ENCODE measurements at regions not wholly inside any gene's neighbourhood (a gene's known extent, or its start where the extent isn't known, plus 50 kb on each side); places are given as distances from the start of the nearest gene placed in this dataset.

DNA sequence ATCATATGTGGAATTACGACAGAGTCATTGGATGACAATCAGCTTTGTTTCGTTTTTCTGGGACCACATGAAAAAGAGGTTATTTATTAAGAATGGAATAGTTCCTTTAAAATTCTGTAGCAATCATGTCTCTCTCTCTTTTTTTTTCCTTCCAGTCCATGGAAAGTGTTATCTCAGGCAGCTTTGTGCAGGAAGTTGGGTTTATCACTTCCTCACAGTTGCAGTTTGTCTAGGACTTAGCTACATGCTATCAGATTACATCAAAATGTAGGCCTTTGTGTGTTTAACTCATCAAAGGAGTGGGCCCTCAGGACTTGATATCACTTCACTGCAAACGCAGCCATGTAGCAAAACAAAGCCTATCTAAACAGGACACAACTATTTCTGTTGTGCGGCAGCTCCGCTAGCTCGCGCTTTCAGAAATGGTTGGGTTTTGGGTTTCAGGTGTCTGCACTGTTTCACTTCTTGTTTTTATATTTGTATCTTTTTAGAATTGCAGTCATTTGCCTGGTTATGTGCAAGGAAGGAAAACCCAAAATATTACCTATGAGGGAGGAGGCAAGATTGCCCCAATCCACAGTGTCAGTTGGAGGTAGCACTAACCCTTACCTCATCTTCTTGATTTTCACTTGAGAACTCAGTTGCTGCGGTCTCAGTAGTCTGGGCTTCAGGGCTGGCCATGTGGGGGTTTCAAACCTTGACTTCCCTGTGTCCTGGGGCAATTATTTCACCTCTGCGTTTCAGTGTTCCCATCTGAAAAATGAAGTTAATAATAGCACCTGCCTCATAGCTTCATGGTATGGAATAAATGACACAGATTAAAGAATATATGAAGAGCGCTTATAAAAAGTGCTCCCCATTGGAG is 66.7 kb downstream of the HHEX start (continued):
- TF ChIP-seq, protein P1, sequence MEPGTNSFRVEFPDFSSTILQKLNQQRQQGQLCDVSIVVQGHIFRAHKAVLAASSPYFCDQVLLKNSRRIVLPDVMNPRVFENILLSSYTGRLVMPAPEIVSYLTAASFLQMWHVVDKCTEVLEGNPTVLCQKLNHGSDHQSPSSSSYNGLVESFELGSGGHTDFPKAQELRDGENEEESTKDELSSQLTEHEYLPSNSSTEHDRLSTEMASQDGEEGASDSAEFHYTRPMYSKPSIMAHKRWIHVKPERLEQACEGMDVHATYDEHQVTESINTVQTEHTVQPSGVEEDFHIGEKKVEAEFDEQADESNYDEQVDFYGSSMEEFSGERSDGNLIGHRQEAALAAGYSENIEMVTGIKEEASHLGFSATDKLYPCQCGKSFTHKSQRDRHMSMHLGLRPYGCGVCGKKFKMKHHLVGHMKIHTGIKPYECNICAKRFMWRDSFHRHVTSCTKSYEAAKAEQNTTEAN (CRISPR knock-in tag; IDR thresholded peaks at IDR 0.05): no peak
- TF ChIP-seq ZKSCAN3 (CRISPR knock-in tag; IDR thresholded peaks at IDR 0.05) (no peak), BRD4 (IDR thresholded peaks at IDR 0.05) (peak; percentile 76), RBBP5 (IDR thresholded peaks at IDR 0.05; ENCODE audit: borderline replicate concordance, insufficient read depth, low read length, poor library complexity, severe bottlenecking) (peak; percentile 8), GATAD2B (IDR thresholded peaks at IDR 0.05; ENCODE audit: borderline replicate concordance) (peak; percentile 57; the same call in 1 of the 2 replicates), ZNF644 (tag; IDR thresholded peaks at IDR 0.05; ENCODE audit: low read depth) (no peak), ZC3H11A (IDR thresholded peaks at IDR 0.05; ENCODE audit: low read depth, low read length) (no peak), RBM15 (IDR thresholded peaks at IDR 0.05; ENCODE audit: insufficient read depth, low read length) (no peak), E2F3 (CRISPR knock-in tag; IDR thresholded peaks at IDR 0.05) (no peak), CHCHD3 (CRISPR knock-in tag; IDR thresholded peaks at IDR 0.05) (no peak), SMC3 (conservative IDR thresholded peaks at IDR 0.05; ENCODE audit: insufficient read depth, low read depth, low read length) (no peak), ZNF436 (CRISPR knock-in tag; IDR thresholded peaks at IDR 0.05) (no peak), DACH1 (IDR thresholded peaks at IDR 0.05; ENCODE audit: partially characterized antibody) (peak; percentile 52), ZNF76 (CRISPR knock-in tag; IDR thresholded peaks at IDR 0.05; ENCODE audit: borderline replicate concordance) (no peak), ZFX (CRISPR knock-in tag; IDR thresholded peaks at IDR 0.05) (peak; percentile 54), ZNF830 (CRISPR knock-in tag; IDR thresholded peaks at IDR 0.05) (no peak)
- TF ChIP-seq, protein P2, sequence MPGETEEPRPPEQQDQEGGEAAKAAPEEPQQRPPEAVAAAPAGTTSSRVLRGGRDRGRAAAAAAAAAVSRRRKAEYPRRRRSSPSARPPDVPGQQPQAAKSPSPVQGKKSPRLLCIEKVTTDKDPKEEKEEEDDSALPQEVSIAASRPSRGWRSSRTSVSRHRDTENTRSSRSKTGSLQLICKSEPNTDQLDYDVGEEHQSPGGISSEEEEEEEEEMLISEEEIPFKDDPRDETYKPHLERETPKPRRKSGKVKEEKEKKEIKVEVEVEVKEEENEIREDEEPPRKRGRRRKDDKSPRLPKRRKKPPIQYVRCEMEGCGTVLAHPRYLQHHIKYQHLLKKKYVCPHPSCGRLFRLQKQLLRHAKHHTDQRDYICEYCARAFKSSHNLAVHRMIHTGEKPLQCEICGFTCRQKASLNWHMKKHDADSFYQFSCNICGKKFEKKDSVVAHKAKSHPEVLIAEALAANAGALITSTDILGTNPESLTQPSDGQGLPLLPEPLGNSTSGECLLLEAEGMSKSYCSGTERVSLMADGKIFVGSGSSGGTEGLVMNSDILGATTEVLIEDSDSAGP (CRISPR knock-in tag; IDR thresholded peaks at IDR 0.05): no peak
- TF ChIP-seq, protein P3, sequence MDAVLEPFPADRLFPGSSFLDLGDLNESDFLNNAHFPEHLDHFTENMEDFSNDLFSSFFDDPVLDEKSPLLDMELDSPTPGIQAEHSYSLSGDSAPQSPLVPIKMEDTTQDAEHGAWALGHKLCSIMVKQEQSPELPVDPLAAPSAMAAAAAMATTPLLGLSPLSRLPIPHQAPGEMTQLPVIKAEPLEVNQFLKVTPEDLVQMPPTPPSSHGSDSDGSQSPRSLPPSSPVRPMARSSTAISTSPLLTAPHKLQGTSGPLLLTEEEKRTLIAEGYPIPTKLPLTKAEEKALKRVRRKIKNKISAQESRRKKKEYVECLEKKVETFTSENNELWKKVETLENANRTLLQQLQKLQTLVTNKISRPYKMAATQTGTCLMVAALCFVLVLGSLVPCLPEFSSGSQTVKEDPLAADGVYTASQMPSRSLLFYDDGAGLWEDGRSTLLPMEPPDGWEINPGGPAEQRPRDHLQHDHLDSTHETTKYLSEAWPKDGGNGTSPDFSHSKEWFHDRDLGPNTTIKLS (IDR thresholded peaks at IDR 0.05; ENCODE audit: borderline replicate concordance, low read depth): peak; percentile 64; the same call in 1 of the 2 replicates
- TF ChIP-seq, protein P4, sequence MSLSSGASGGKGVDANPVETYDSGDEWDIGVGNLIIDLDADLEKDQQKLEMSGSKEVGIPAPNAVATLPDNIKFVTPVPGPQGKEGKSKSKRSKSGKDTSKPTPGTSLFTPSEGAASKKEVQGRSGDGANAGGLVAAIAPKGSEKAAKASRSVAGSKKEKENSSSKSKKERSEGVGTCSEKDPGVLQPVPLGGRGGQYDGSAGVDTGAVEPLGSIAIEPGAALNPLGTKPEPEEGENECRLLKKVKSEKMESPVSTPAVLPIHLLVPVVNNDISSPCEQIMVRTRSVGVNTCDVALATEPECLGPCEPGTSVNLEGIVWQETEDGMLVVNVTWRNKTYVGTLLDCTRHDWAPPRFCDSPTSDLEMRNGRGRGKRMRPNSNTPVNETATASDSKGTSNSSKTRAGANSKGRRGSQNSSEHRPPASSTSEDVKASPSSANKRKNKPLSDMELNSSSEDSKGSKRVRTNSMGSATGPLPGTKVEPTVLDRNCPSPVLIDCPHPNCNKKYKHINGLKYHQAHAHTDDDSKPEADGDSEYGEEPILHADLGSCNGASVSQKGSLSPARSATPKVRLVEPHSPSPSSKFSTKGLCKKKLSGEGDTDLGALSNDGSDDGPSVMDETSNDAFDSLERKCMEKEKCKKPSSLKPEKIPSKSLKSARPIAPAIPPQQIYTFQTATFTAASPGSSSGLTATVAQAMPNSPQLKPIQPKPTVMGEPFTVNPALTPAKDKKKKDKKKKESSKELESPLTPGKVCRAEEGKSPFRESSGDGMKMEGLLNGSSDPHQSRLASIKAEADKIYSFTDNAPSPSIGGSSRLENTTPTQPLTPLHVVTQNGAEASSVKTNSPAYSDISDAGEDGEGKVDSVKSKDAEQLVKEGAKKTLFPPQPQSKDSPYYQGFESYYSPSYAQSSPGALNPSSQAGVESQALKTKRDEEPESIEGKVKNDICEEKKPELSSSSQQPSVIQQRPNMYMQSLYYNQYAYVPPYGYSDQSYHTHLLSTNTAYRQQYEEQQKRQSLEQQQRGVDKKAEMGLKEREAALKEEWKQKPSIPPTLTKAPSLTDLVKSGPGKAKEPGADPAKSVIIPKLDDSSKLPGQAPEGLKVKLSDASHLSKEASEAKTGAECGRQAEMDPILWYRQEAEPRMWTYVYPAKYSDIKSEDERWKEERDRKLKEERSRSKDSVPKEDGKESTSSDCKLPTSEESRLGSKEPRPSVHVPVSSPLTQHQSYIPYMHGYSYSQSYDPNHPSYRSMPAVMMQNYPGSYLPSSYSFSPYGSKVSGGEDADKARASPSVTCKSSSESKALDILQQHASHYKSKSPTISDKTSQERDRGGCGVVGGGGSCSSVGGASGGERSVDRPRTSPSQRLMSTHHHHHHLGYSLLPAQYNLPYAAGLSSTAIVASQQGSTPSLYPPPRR (CRISPR knock-in tag; IDR thresholded peaks at IDR 0.05; ENCODE audit: borderline replicate concordance): no peak

All from K562 (cell line).